Fibroblast of lung (primary cell): ENCODE measurements at regions not wholly inside any gene's neighbourhood (a gene's known extent, or its start where the extent isn't known, plus 50 kb on each side); places are given as distances from the start of the nearest gene placed in this dataset.

Experiments
- DNase-seq, 2 donors: peaks; one replicate each; pipeline versions ENCODE4 v3.0.0 to v3.0.0-alpha.2; 2010; ENCODE audit warnings: low read depth in 2 of 2
- H2AFZ ChIP-seq: 2 replicates; pipeline ENCODE4 v1.5.1; 2012; ENCODE audit warnings: low read length, control low read depth, inconsistent platforms
- H3K27ac ChIP-seq: 2 replicates; pipeline ENCODE4 v1.5.1; 2011; ENCODE audit warnings: low read length, control low read depth; ENCODE audit not compliant: insufficient read depth
- H3K27me3 ChIP-seq: 2 replicates; pipeline ENCODE4 v1.5.1; 2011; ENCODE audit warnings: mild to moderate bottlenecking, low read length; ENCODE audit not compliant: control insufficient read depth, insufficient read depth
- H3K36me3 ChIP-seq: 2 replicates; pipeline ENCODE4 v1.5.1; 2011; ENCODE audit warnings: low read length; ENCODE audit not compliant: control insufficient read depth, insufficient read depth
- H3K4me1 ChIP-seq: 2 replicates; pipeline ENCODE4 v1.5.1; 2011; ENCODE audit warnings: low read length; ENCODE audit not compliant: control insufficient read depth, insufficient read depth; ENCODE audit errors: extremely low read depth
- H3K4me2 ChIP-seq: 2 replicates; pipeline ENCODE4 v1.5.1; 2011; ENCODE audit warnings: low read length, control low read depth; ENCODE audit not compliant: insufficient read depth; ENCODE audit errors: extremely low read depth
- H3K4me3 ChIP-seq, 4 experiments: fragments of 200-600 bp in 1 of 4; sonication (generic) in 1 of 4; replicated peaks in 1 of 4; 2 replicates each; pipeline ENCODE4 v1.5.1; 2011 to 2016; ENCODE audit warnings: low read length in 4 of 4, low read depth in 3 of 4, mild to moderate bottlenecking in 3 of 4, control low read depth in 2 of 4, inconsistent platforms in 1 of 4, mixed read lengths in 1 of 4; ENCODE audit not compliant: insufficient read depth in 1 of 4; ENCODE audit errors: control extremely low read depth in 1 of 4
- H3K79me2 ChIP-seq: 2 replicates; pipeline ENCODE4 v1.5.1; 2012; ENCODE audit warnings: mild to moderate bottlenecking, low read length, inconsistent platforms; ENCODE audit not compliant: control insufficient read depth, insufficient read depth
- H3K9ac ChIP-seq: 2 replicates; pipeline ENCODE4 v1.5.1; 2011; ENCODE audit warnings: mild to moderate bottlenecking, low read length, control low read depth; ENCODE audit not compliant: insufficient read depth
- H3K9me3 ChIP-seq: 2 replicates; pipeline ENCODE4 v1.5.1; 2012; ENCODE audit warnings: low read depth, low read length; ENCODE audit not compliant: control insufficient read depth, insufficient read depth
- H4K20me1 ChIP-seq: 2 replicates; pipeline ENCODE4 v1.5.1; 2011; ENCODE audit warnings: low read length; ENCODE audit not compliant: control insufficient read depth, insufficient read depth; ENCODE audit errors: extremely low read depth
- CTCF ChIP-seq, 2 donors: IDR thresholded peaks in 1 of 2; conservative IDR thresholded peaks in 1 of 2; 1 replicate in 1 of 2; 2 replicates in 1 of 2; pipeline ENCODE4 v1.5.1; 2011 to 2012; ENCODE audit warnings: low read length in 2 of 2, control low read depth in 1 of 2, inconsistent platforms in 1 of 2, low read depth in 1 of 2, mild to moderate bottlenecking in 1 of 2
- EZH2 ChIP-seq: IDR thresholded peaks from 2 replicates; pipeline ENCODE4 v1.5.1; 2012; ENCODE audit warnings: low read length, control low read depth, mild to moderate bottlenecking; ENCODE audit errors: missing control alignments

- Histone ChIP-seq H3K36me3 (no peaks in the 10 kb centered on the region), H3K4me2 (no peak overlapping the region), H4K20me1 (no peaks in the 10 kb centered on the region), H3K27ac (no peak overlapping the region), H3K9me3 (no peaks in the 10 kb centered on the region), H3K4me3 (no peak overlapping the region), H3K79me2 (no peaks in the 10 kb centered on the region), H3K9ac (no peak overlapping the region), H3K4me1 (no peaks in the 10 kb centered on the region), H2AFZ (no peak overlapping the region), H3K27me3 (no peaks in the 10 kb centered on the region)
- DNase-seq: peak in 1 of 2 donors; percentile 58
- TF ChIP-seq EZH2 (no peak), CTCF (conservative IDR thresholded peaks at IDR 0.05 in 1 of 2, IDR thresholded peaks at IDR 0.05 in 1 of 2; ENCODE audit: low read depth in 1 of 2, low read length in 2 of 2) (no peak)
Observed at GRCh38 chr3:177852001-177852807, 654.9 kb upstream of the TBL1XR1 start.

GRCh38 chr3:177855021-177855420 lies 657.7 kb upstream of the TBL1XR1 start:
- Histone ChIP-seq H3K27ac (no peak overlapping the region), H3K9ac (no peak overlapping the region), H3K27me3 (no peaks in the 10 kb centered on the region), H3K9me3 (no peaks in the 10 kb centered on the region), H3K4me3 (no peak overlapping the region), H2AFZ (no peak overlapping the region), H3K4me2 (no peak overlapping the region), H3K79me2 (no peaks in the 10 kb centered on the region), H3K4me1 (no peaks in the 10 kb centered on the region), H4K20me1 (no peaks in the 10 kb centered on the region), H3K36me3 (no peaks in the 10 kb centered on the region)
- no peak for TF ChIP-seq EZH2
- TF ChIP-seq CTCF (conservative IDR thresholded peaks at IDR 0.05 in 1 of 2, IDR thresholded peaks at IDR 0.05 in 1 of 2; ENCODE audit: low read depth in 1 of 2, low read length in 2 of 2): no peak
- peak in 1 of 2 donors; percentile 80 for DNase-seq

GRCh38 chr3:177860184-177860583 lies 662.9 kb upstream of the TBL1XR1 start:
- no peak overlapping the region for H3K4me3 ChIP-seq
- H3K27ac ChIP-seq: no peak overlapping the region
- H3K9ac ChIP-seq: no peak overlapping the region
- H3K9me3 ChIP-seq: no peaks in the 10 kb centered on the region
- H4K20me1 ChIP-seq: no peaks in the 10 kb centered on the region
- H3K27me3 ChIP-seq: no peaks in the 10 kb centered on the region
- no peak for DNase-seq
- H3K79me2 ChIP-seq: no peaks in the 10 kb centered on the region
- no peaks in the 10 kb centered on the region for H3K4me1 ChIP-seq
- no peak overlapping the region for H2AFZ ChIP-seq
- no peaks in the 10 kb centered on the region for H3K36me3 ChIP-seq
- H3K4me2 ChIP-seq: no peak overlapping the region
- no peak for TF ChIP-seq EZH2
- no peak for TF ChIP-seq CTCF (conservative IDR thresholded peaks at IDR 0.05 in 1 of 2, IDR thresholded peaks at IDR 0.05 in 1 of 2; ENCODE audit: low read depth in 1 of 2, low read length in 2 of 2)
